Esophagus muscularis mucosa (tissue), 4 donors: ENCODE measurements at regions not wholly inside any gene's neighbourhood (a gene's known extent, or its start where the extent isn't known, plus 50 kb on each side); places are given as distances from the start of the nearest gene placed in this dataset.

ENCODE experiments used
- DNase-seq: peaks from one replicate; pipeline ENCODE4 v3.0.0-alpha.2; 2017; ENCODE audit errors: extremely low spot score
- H3K27ac ChIP-seq, 4 donors: fragments of 200-600 bp; sonication (generic); replicated peaks in 1 of 4; 1 replicate in 3 of 4; 2 replicates in 1 of 4; pipeline ENCODE4 v1.5.1; 2016 to 2019; ENCODE audit warnings: mild to moderate bottlenecking in 1 of 4
- H3K27me3 ChIP-seq, 4 donors: fragments of 200-600 bp; sonication (generic); one replicate each; pipeline versions ENCODE4 v1.5.1 to v1.6.0; 2016 to 2019
- H3K36me3 ChIP-seq, 4 donors: fragments of 200-600 bp; sonication (generic); one replicate each; pipeline ENCODE4 v1.5.1; 2016 to 2019
- H3K4me1 ChIP-seq, 4 donors: fragments of 200-600 bp; sonication (generic); one replicate each; pipeline ENCODE4 v1.5.1; 2016 to 2019
- H3K4me3 ChIP-seq, 4 donors: fragments of 200-600 bp; sonication (generic); 1 replicate in 2 of 4; 2 replicates in 2 of 4; pipeline ENCODE4 v1.5.1; 2016 to 2019; ENCODE audit warnings: mild to moderate bottlenecking in 4 of 4, moderate library complexity in 1 of 4
- H3K9me3 ChIP-seq, 4 donors: fragments of 200-600 bp; sonication (generic); 1 replicate in 3 of 4; 2 replicates in 1 of 4; pipeline ENCODE4 v1.5.1; 2016 to 2019
- CTCF ChIP-seq, 3 experiments: fragments of 200-600 bp in 2 of 3; fragments of 450-650 bp in 1 of 3; sonication (generic) in 2 of 3; IDR thresholded peaks; one replicate each; pipeline ENCODE4 v1.5.1; 2017 to 2019; ENCODE audit warnings: antibody characterized with exemption in 3 of 3, mild to moderate bottlenecking in 2 of 3, moderate library complexity in 1 of 3
- EP300 ChIP-seq: sonication (generic); formaldehyde crosslinking; IDR thresholded peaks from one replicate; pipeline ENCODE4 v1.6.1; 2017; ENCODE audit warnings: antibody characterized with exemption
- POLR2A ChIP-seq: fragments of 450-650 bp; IDR thresholded peaks from one replicate; pipeline ENCODE4 v1.6.1; 2017; ENCODE audit warnings: antibody characterized with exemption, moderate library complexity, mild to moderate bottlenecking, low read depth
- POLR2AphosphoS5 ChIP-seq, 2 donors: sonication (generic); formaldehyde crosslinking; IDR thresholded peaks; one replicate each; pipeline ENCODE4 v1.6.1; 2017; ENCODE audit warnings: antibody characterized with exemption in 2 of 2
- WGBS: methylation state at CpG from one replicate; pipeline ENCODE4 v1.1.5; 2018; 5-methylcytosine and 5-hydroxymethylcytosine counted together
- intact Hi-C: fragments of 100-400 bp; cut with DNase I; formaldehyde crosslinking; loops from one replicate; pipeline ENCODE4 v1.15.1; 2023

GRCh38 chr2:18093196-18093595, 214.7 kb downstream of the KCNS3 start:
- 85% methylated on average over 3 of the region's 3 CpGs for WGBS
- Histone ChIP-seq H3K27me3 (no peaks in the 10 kb centered on the region), H3K4me1 (peaks cover 0 to 4% (median 0%) of the 10 kb centered on the region in 4 donors), H3K4me3 (no peak overlapping the region), H3K36me3 (no peaks in the 10 kb centered on the region), H3K27ac (no peak overlapping the region), H3K9me3 (no peaks in the 10 kb centered on the region)
- intact Hi-C loops: no loop called here
- no peak for DNase-seq
- TF ChIP-seq EP300: no peak
- TF ChIP-seq CTCF (IDR thresholded peaks at IDR 0.05): no peak
- no peak for TF ChIP-seq POLR2A
- TF ChIP-seq POLR2AphosphoS5 (IDR thresholded peaks at IDR 0.05): no peak

GRCh38 chr2:18092760-18093159, 214.3 kb downstream of the KCNS3 start:
- 75% methylated on average over 1 of the region's 1 CpG for WGBS
- TF ChIP-seq POLR2A (no peak), CTCF (IDR thresholded peaks at IDR 0.05) (no peak), POLR2AphosphoS5 (IDR thresholded peaks at IDR 0.05) (no peak), EP300 (no peak)
- intact Hi-C loops: no loop called here
- no peak overlapping the region for H3K27ac ChIP-seq
- H3K4me3 ChIP-seq: no peak overlapping the region
- no peaks in the 10 kb centered on the region for H3K27me3 ChIP-seq
- no peaks in the 10 kb centered on the region for H3K9me3 ChIP-seq
- H3K4me1 ChIP-seq: peaks cover 0 to 6% (median 0%) of the 10 kb centered on the region in 4 donors
- DNase-seq: no peak
- H3K36me3 ChIP-seq: no peaks in the 10 kb centered on the region

- peaks cover 0 to 6% (median 0%) of the 10 kb centered on the region in 4 donors for H3K4me1 ChIP-seq
- no peaks in the 10 kb centered on the region for H3K36me3 ChIP-seq
- TF ChIP-seq POLR2A: no peak
- no peak for TF ChIP-seq EP300
- TF ChIP-seq POLR2AphosphoS5 (IDR thresholded peaks at IDR 0.05): no peak
- no peak for TF ChIP-seq CTCF (IDR thresholded peaks at IDR 0.05)
- H3K27me3 ChIP-seq: no peaks in the 10 kb centered on the region
- no peaks in the 10 kb centered on the region for H3K9me3 ChIP-seq
- no peak for DNase-seq
- intact Hi-C loops: no loop called here
- no peak overlapping the region for H3K4me3 ChIP-seq
- no peak overlapping the region for H3K27ac ChIP-seq
Measured at GRCh38 chr2:18085593-18085992, 207.1 kb downstream of the KCNS3 start.

GRCh38 chr2:18084376-18084775, 205.9 kb downstream of the KCNS3 start:
- no peak for DNase-seq
- H3K4me1 ChIP-seq: peaks cover 0 to 6% (median 0%) of the 10 kb centered on the region in 4 donors
- no peaks in the 10 kb centered on the region for H3K36me3 ChIP-seq
- intact Hi-C loops: no loop called here
- no peaks in the 10 kb centered on the region for H3K9me3 ChIP-seq
- no peak overlapping the region for H3K4me3 ChIP-seq
- TF ChIP-seq CTCF (IDR thresholded peaks at IDR 0.05) (no peak), EP300 (no peak), POLR2A (no peak), POLR2AphosphoS5 (IDR thresholded peaks at IDR 0.05) (no peak)
- H3K27me3 ChIP-seq: no peaks in the 10 kb centered on the region
- no peak overlapping the region for H3K27ac ChIP-seq
- 88% methylated on average over 3 of the region's 3 CpGs for WGBS

GRCh38 chr2:18083806-18084205, 205.3 kb downstream of the KCNS3 start:
- Histone ChIP-seq H3K27ac (no peak overlapping the region), H3K9me3 (no peaks in the 10 kb centered on the region), H3K27me3 (no peaks in the 10 kb centered on the region), H3K4me1 (peaks cover 0 to 6% (median 0%) of the 10 kb centered on the region in 4 donors), H3K4me3 (no peak overlapping the region), H3K36me3 (no peaks in the 10 kb centered on the region)
- WGBS: 79% methylated on average over 3 of the region's 3 CpGs
- intact Hi-C loops: no loop called here
- no peak for DNase-seq
- TF ChIP-seq POLR2AphosphoS5 (IDR thresholded peaks at IDR 0.05) (no peak), CTCF (IDR thresholded peaks at IDR 0.05) (no peak), POLR2A (no peak), EP300 (no peak)
